ENCODE measurements at regions not wholly inside any gene's neighbourhood (a gene's known extent, or its start where the extent isn't known, plus 50 kb on each side); places are given as distances from the start of the nearest gene placed in this dataset.

GRCh38 chr15:29600262-29600661, 222.0 kb downstream of the TJP1 start:
- TF ChIP-seq, protein P1, sequence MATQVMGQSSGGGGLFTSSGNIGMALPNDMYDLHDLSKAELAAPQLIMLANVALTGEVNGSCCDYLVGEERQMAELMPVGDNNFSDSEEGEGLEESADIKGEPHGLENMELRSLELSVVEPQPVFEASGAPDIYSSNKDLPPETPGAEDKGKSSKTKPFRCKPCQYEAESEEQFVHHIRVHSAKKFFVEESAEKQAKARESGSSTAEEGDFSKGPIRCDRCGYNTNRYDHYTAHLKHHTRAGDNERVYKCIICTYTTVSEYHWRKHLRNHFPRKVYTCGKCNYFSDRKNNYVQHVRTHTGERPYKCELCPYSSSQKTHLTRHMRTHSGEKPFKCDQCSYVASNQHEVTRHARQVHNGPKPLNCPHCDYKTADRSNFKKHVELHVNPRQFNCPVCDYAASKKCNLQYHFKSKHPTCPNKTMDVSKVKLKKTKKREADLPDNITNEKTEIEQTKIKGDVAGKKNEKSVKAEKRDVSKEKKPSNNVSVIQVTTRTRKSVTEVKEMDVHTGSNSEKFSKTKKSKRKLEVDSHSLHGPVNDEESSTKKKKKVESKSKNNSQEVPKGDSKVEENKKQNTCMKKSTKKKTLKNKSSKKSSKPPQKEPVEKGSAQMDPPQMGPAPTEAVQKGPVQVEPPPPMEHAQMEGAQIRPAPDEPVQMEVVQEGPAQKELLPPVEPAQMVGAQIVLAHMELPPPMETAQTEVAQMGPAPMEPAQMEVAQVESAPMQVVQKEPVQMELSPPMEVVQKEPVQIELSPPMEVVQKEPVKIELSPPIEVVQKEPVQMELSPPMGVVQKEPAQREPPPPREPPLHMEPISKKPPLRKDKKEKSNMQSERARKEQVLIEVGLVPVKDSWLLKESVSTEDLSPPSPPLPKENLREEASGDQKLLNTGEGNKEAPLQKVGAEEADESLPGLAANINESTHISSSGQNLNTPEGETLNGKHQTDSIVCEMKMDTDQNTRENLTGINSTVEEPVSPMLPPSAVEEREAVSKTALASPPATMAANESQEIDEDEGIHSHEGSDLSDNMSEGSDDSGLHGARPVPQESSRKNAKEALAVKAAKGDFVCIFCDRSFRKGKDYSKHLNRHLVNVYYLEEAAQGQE (IDR thresholded peaks at IDR 0.05), result no peak
- TF ChIP-seq JUND (IDR thresholded peaks at IDR 0.05), result no peak
- TF ChIP-seq, protein P2, sequence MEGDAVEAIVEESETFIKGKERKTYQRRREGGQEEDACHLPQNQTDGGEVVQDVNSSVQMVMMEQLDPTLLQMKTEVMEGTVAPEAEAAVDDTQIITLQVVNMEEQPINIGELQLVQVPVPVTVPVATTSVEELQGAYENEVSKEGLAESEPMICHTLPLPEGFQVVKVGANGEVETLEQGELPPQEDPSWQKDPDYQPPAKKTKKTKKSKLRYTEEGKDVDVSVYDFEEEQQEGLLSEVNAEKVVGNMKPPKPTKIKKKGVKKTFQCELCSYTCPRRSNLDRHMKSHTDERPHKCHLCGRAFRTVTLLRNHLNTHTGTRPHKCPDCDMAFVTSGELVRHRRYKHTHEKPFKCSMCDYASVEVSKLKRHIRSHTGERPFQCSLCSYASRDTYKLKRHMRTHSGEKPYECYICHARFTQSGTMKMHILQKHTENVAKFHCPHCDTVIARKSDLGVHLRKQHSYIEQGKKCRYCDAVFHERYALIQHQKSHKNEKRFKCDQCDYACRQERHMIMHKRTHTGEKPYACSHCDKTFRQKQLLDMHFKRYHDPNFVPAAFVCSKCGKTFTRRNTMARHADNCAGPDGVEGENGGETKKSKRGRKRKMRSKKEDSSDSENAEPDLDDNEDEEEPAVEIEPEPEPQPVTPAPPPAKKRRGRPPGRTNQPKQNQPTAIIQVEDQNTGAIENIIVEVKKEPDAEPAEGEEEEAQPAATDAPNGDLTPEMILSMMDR (IDR thresholded peaks at IDR 0.05; ENCODE audit: low read depth, low read length, missing input control), result no peak
- no peak for TF ChIP-seq SP1 (IDR thresholded peaks at IDR 0.05)
- TF ChIP-seq RAD21 (IDR thresholded peaks at IDR 0.05), result no peak
- no peak for TF ChIP-seq MAX (IDR thresholded peaks at IDR 0.05)
- no peak for TF ChIP-seq ATF3 (IDR thresholded peaks at IDR 0.05)
- TF ChIP-seq GABPA (IDR thresholded peaks at IDR 0.05 in 1 of 2, conservative IDR thresholded peaks at IDR 0.05 in 1 of 2), result no peak

All from liver (tissue), 3 donors.